Activated CD8-positive, alpha-beta T cell treated with anti-CD3 and anti-CD28 coated beads for 36 hours (primary cell): ENCODE measurements at regions not wholly inside any gene's neighbourhood (a gene's known extent, or its start where the extent isn't known, plus 50 kb on each side); places are given as distances from the start of the nearest gene placed in this dataset.

ENCODE experiments used
- ATAC-seq: fragments of 200-7000 bp; cut with Tn5 transposase; one replicate; pipeline ENCODE4 v1.10.0; 2021; ENCODE audit warnings: mild to moderate bottlenecking, moderate library complexity
- CTCF ChIA-PET: fragments of 350-600 bp; sonication (Branson Sonifier 250); formaldehyde crosslinking; loops from one replicate; lab custom pipeline; 2021; ENCODE audit warnings: antibody characterized with exemption; lab: Charles Lee
- POLR2A ChIA-PET: fragments of 350-600 bp; sonication (Branson Sonifier 250); formaldehyde crosslinking; loops from one replicate; lab custom pipeline; 2021; ENCODE audit warnings: antibody characterized with exemption; lab: Charles Lee
- DNase-seq: peaks from one replicate; pipeline ENCODE4 v3.0.0-alpha.2; 2020
- H3K27ac Mint-ChIP-seq: one replicate; pipeline ENCODE4 v1.8.0; 2021; ENCODE audit warnings: mild to moderate bottlenecking, mixed read lengths
- H3K27me3 Mint-ChIP-seq: one replicate; pipeline ENCODE4 v1.8.0; 2021; ENCODE audit warnings: mixed read lengths
- H3K36me3 Mint-ChIP-seq: one replicate; pipeline ENCODE4 v1.8.0; 2021; ENCODE audit warnings: low read depth, mixed read lengths
- H3K4me1 Mint-ChIP-seq: one replicate; pipeline ENCODE4 v1.8.0; 2021; ENCODE audit warnings: low read depth, mixed read lengths
- H3K4me3 Mint-ChIP-seq: one replicate; pipeline ENCODE4 v1.8.0; 2021; ENCODE audit warnings: mild to moderate bottlenecking, moderate library complexity, mixed read lengths
- H3K9me3 Mint-ChIP-seq: one replicate; pipeline ENCODE4 v1.8.0; 2021; ENCODE audit warnings: mixed read lengths
- CTCF ChIP-seq: fragments of 200-600 bp; IDR thresholded peaks from one replicate; pipeline ENCODE4 v1.8.0; 2022; ENCODE audit warnings: antibody characterized with exemption, mild to moderate bottlenecking
- intact Hi-C: fragments of 100-400 bp; cut with micrococcal nuclease; formaldehyde crosslinking; loops from one replicate; pipeline ENCODE4 v1.10.0; 2022

GRCh38 chr11:116547571-116547970, 225.2 kb downstream of the BUD13 start:
- H3K9me3 Mint-ChIP-seq, result no peaks in the 10 kb centered on the region
- no peaks in the 10 kb centered on the region for H3K4me1 Mint-ChIP-seq
- no peaks in the 10 kb centered on the region for H3K36me3 Mint-ChIP-seq
- DNase-seq (no peak), ATAC-seq (no peak)
- ChIA-PET POLR2A (no interaction called here), CTCF (no interaction called here)
- H3K27ac Mint-ChIP-seq, result no peak overlapping the region
- H3K27me3 Mint-ChIP-seq, result peaks cover 5% of the 10 kb centered on the region
- intact Hi-C loops, result no loop called here
- no peak for TF ChIP-seq CTCF
- H3K4me3 Mint-ChIP-seq, result no peak overlapping the region

GRCh38 chr11:116545912-116546311, 226.9 kb downstream of the BUD13 start:
- DNase-seq (no peak), ATAC-seq (no peak)
- H3K9me3 Mint-ChIP-seq, result no peaks in the 10 kb centered on the region
- POLR2A ChIA-PET, result no interaction called here
- peaks cover 5% of the 10 kb centered on the region for H3K27me3 Mint-ChIP-seq
- intact Hi-C loops, result no loop called here
- TF ChIP-seq CTCF, result no peak
- H3K4me3 Mint-ChIP-seq, result no peak overlapping the region
- H3K27ac Mint-ChIP-seq, result no peak overlapping the region
- no peaks in the 10 kb centered on the region for H3K4me1 Mint-ChIP-seq
- no peaks in the 10 kb centered on the region for H3K36me3 Mint-ChIP-seq
- CTCF ChIA-PET, result no interaction called here

DNA sequence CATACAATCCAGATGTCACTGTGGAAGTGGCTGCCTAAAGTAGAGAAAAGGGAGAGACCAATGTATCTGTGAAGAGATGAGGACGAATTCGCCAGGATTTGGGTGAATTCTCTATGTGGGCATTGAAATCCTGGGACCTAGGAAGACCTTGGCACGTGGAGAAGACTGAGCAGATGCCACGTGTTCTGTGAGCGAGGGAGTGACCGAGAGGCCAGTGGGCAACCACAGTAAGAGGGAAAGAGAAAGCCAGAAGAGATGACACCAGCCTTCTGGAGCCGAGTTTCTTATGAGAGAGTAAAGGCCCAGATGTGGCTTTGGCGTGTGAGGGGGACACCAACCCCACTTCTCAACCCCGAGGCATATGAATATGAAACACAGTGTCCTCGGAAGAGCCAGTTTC, 228.1 kb downstream of the BUD13 start:
- intact Hi-C loops, result no loop called here
- Mint-ChIP-seq H3K4me1 (no peaks in the 10 kb centered on the region), H3K36me3 (no peaks in the 10 kb centered on the region), H3K27me3 (peaks cover 7% of the 10 kb centered on the region), H3K4me3 (no peak overlapping the region), H3K27ac (no peak overlapping the region), H3K9me3 (no peaks in the 10 kb centered on the region)
- ChIA-PET POLR2A (no interaction called here), CTCF (no interaction called here)
- no peak for DNase-seq
- TF ChIP-seq CTCF, result no peak
- no peak for ATAC-seq

DNA sequence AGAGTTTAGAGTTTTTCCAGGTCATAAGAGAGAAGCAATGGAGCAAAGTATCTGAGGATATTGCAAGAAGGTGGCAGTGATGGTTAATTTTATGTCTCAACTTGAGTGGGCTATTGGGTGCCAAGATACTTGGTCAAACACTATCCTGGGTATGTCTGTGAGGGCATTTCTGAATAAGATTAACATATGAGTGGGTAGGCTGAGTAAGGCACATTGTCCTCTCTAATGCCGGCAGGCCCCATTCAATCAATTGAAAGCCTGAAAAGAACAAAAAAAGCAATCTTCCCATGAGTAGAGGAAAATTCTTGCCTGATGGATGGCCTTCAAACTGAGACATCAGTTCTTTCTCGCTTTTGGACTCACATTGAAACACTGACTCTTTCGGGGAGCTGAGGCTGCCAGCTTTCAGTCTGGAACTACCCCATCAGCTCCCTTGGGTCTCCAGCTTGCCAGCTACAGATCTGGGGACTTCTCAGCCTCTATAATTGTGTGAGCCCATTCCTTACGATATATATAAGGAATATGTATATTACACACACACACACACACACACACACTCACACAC, 228.8 kb downstream of the BUD13 start:
- TF ChIP-seq CTCF, result no peak
- POLR2A ChIA-PET, result no interaction called here
- intact Hi-C loops, result no loop called here
- no peaks in the 10 kb centered on the region for H3K36me3 Mint-ChIP-seq
- DNase-seq (no peak), ATAC-seq (no peak)
- H3K27ac Mint-ChIP-seq, result no peak overlapping the region
- H3K4me1 Mint-ChIP-seq, result no peaks in the 10 kb centered on the region
- H3K27me3 Mint-ChIP-seq, result peaks cover 4% of the 10 kb centered on the region
- CTCF ChIA-PET, result no interaction called here
- no peaks in the 10 kb centered on the region for H3K9me3 Mint-ChIP-seq
- no peak overlapping the region for H3K4me3 Mint-ChIP-seq

GRCh38 chr11:116543099-116543498, 229.7 kb downstream of the BUD13 start:
- intact Hi-C loops, result no loop called here
- Mint-ChIP-seq H3K27ac (no peak overlapping the region), H3K4me1 (no peaks in the 10 kb centered on the region), H3K27me3 (peaks cover 3% of the 10 kb centered on the region), H3K4me3 (no peak overlapping the region), H3K9me3 (no peaks in the 10 kb centered on the region), H3K36me3 (no peaks in the 10 kb centered on the region)
- TF ChIP-seq CTCF, result no peak
- ATAC-seq (no peak), DNase-seq (no peak)
- ChIA-PET CTCF (no interaction called here), POLR2A (no interaction called here)
